B cell (primary cell): ENCODE measurements at regions not wholly inside any gene's neighbourhood (a gene's known extent, or its start where the extent isn't known, plus 50 kb on each side); places are given as distances from the start of the nearest gene placed in this dataset.

ENCODE experiments used
- ATAC-seq: fragments of 200-7000 bp; cut with Tn5 transposase; one replicate; pipeline ENCODE4 v1.10.0; 2021; ENCODE audit warnings: low read depth, mild to moderate bottlenecking, moderate number of reproducible peaks, moderate library complexity
- CTCF ChIA-PET: fragments of 350-600 bp; sonication (Branson Sonifier 250); formaldehyde crosslinking; loops from one replicate; lab custom pipeline; 2021; ENCODE audit warnings: antibody characterized with exemption, inconsistent platforms; lab: Charles Lee
- POLR2A ChIA-PET: fragments of 350-600 bp; sonication (Branson Sonifier 250); formaldehyde crosslinking; loops from one replicate; lab custom pipeline; 2021; ENCODE audit warnings: antibody characterized with exemption; lab: Charles Lee
- DNase-seq: peaks from one replicate; pipeline ENCODE4 v3.0.0; 2013
- H2AFZ ChIP-seq: 2 replicates; pipeline ENCODE4 v1.6.1; 2012; ENCODE audit warnings: mild to moderate bottlenecking, low read depth, low read length; ENCODE audit not compliant: insufficient read depth, poor library complexity, severe bottlenecking
- H3K27ac ChIP-seq, 2 donors: 1 replicate in 1 of 2; 2 replicates in 1 of 2; pipeline ENCODE4 v1.5.1; 2012 to 2013; ENCODE audit warnings: low read length in 2 of 2, mild to moderate bottlenecking in 2 of 2, moderate library complexity in 1 of 2
- H3K27me3 ChIP-seq, 4 experiments: fragments of 200-600 bp in 1 of 4; sonication (generic) in 1 of 4; replicated peaks in 1 of 4; 1 replicate in 2 of 4; 2 replicates in 2 of 4; pipeline versions ENCODE4 v1.6.1 to v1.7.0; 2013 to 2016; ENCODE audit warnings: low read length in 3 of 4, mild to moderate bottlenecking in 2 of 4, mixed read lengths in 1 of 4, moderate library complexity in 1 of 4; ENCODE audit not compliant: insufficient read depth in 4 of 4, control insufficient read depth in 3 of 4; ENCODE audit errors: control extremely low read depth in 1 of 4
- H3K36me3 ChIP-seq, 2 experiments: replicated peaks in 1 of 2; 1 replicate in 1 of 2; 2 replicates in 1 of 2; pipeline versions ENCODE4 v1.6.1 to v1.7.1; 2013; ENCODE audit warnings: low read length in 1 of 2; ENCODE audit not compliant: insufficient read depth in 2 of 2, control insufficient read depth in 1 of 2; ENCODE audit errors: control extremely low read depth in 1 of 2, extremely low read depth in 1 of 2
- H3K4me1 ChIP-seq, 2 donors: fragments of 200-600 bp in 1 of 2; sonication (generic) in 1 of 2; 1 replicate in 1 of 2; 2 replicates in 1 of 2; pipeline versions ENCODE4 v1.5.1 to v1.6.1; 2013 to 2017; ENCODE audit warnings: low read length in 2 of 2; ENCODE audit not compliant: control insufficient read depth in 2 of 2, insufficient read depth in 2 of 2
- H3K4me2 ChIP-seq: replicated peaks from 2 replicates; pipeline ENCODE3; 2012; ENCODE audit warnings: mild to moderate bottlenecking, low read depth, low read length; ENCODE audit not compliant: poor library complexity, severe bottlenecking
- H3K4me3 ChIP-seq, 5 experiments: fragments of 200-600 bp in 1 of 5; sonication (generic) in 1 of 5; 1 replicate in 3 of 5; 2 replicates in 2 of 5; pipeline versions ENCODE4 v1.5.1 to v1.7.0; 2011 to 2016; ENCODE audit warnings: low read length in 4 of 5, mild to moderate bottlenecking in 4 of 5, low read depth in 2 of 5, control low read depth in 1 of 5, moderate library complexity in 1 of 5; ENCODE audit not compliant: insufficient read depth in 1 of 5; ENCODE audit errors: control extremely low read depth in 1 of 5, extremely low read depth in 1 of 5
- H3K79me2 ChIP-seq: fragments of 200-600 bp; sonication (generic); one replicate; pipeline ENCODE4 v1.6.0; 2016; ENCODE audit warnings: low read length; ENCODE audit not compliant: control insufficient read depth, insufficient read depth
- H3K9ac ChIP-seq: fragments of 200-600 bp; sonication (generic); 2 replicates; pipeline ENCODE4 v1.6.1; 2017; ENCODE audit warnings: mild to moderate bottlenecking, low read length, moderate library complexity
- H3K9me3 ChIP-seq, 3 donors: one replicate each; pipeline versions ENCODE4 v1.6.1 to v1.7.1; 2013; ENCODE audit warnings: low read length in 2 of 3; ENCODE audit not compliant: control insufficient read depth in 2 of 3, insufficient read depth in 1 of 3; ENCODE audit errors: control extremely low read depth in 1 of 3
- H4K20me1 ChIP-seq: 2 replicates; pipeline ENCODE4 v1.6.0; 2012; ENCODE audit warnings: mild to moderate bottlenecking, low read length; ENCODE audit not compliant: insufficient read depth, control insufficient read depth, poor library complexity, severe bottlenecking
- H3K27ac Mint-ChIP-seq: one replicate; pipeline ENCODE4 v1.8.0; 2021; ENCODE audit warnings: mixed read lengths
- H3K27me3 Mint-ChIP-seq: one replicate; pipeline ENCODE4 v1.8.0; 2021; ENCODE audit warnings: mixed read lengths
- H3K4me1 Mint-ChIP-seq: one replicate; pipeline ENCODE4 v1.8.0; 2021; ENCODE audit warnings: mixed read lengths
- H3K4me3 Mint-ChIP-seq: one replicate; pipeline ENCODE4 v1.8.0; 2021; ENCODE audit warnings: mixed read lengths
- H3K9me3 Mint-ChIP-seq: one replicate; pipeline ENCODE4 v1.8.0; 2022; ENCODE audit warnings: mixed read lengths; ENCODE audit not compliant: insufficient read depth
- CTCF ChIP-seq: fragments of 200-600 bp; IDR thresholded peaks from one replicate; pipeline ENCODE4 v1.8.0; 2022; ENCODE audit warnings: antibody characterized with exemption, mild to moderate bottlenecking
- EZH2 ChIP-seq: IDR thresholded peaks from 2 replicates; pipeline ENCODE4 v1.6.1; 2012; ENCODE audit warnings: borderline replicate concordance, low read depth, mild to moderate bottlenecking, moderate library complexity, low read length; ENCODE audit not compliant: insufficient read depth, poor library complexity, severe bottlenecking
- WGBS: methylation state at CpG from one replicate; pipeline ENCODE4 v1.1.5; 2013; ENCODE audit warnings: missing lambda C conversion rate; ENCODE audit not compliant: insufficient coverage; 5-methylcytosine and 5-hydroxymethylcytosine counted together
- intact Hi-C: fragments of 100-400 bp; cut with micrococcal nuclease; formaldehyde crosslinking; loops from one replicate; pipeline ENCODE4 v1.10.0; 2022

GRCh38 chr11:70877151-70877550, 375.2 kb downstream of the SHANK2 start:
- Histone ChIP-seq H3K79me2 (no peaks in the 10 kb centered on the region), H3K9ac (no peak overlapping the region), H3K27me3 (no peaks in the 10 kb centered on the region), H4K20me1 (no peaks in the 10 kb centered on the region), H3K4me1 (no peaks in the 10 kb centered on the region), H3K36me3 (no peaks in the 10 kb centered on the region), H2AFZ (no peak overlapping the region), H3K27ac (no peak overlapping the region), H3K4me3 (no peak overlapping the region), H3K9me3 (peaks cover 0 to 6% (median 0%) of the 10 kb centered on the region in 3 donors), H3K4me2 (no peak overlapping the region)
- peaks cover 14% of the 10 kb centered on the region for H3K27me3 Mint-ChIP-seq
- no peak for DNase-seq
- no peak overlapping the region for H3K4me3 Mint-ChIP-seq
- no peak for ATAC-seq
- no peaks in the 10 kb centered on the region for H3K4me1 Mint-ChIP-seq
- TF ChIP-seq CTCF (no peak), EZH2 (no peak)
- intact Hi-C loops, result no loop called here
- WGBS, result 74% methylated on average over 12 of the region's 12 CpGs
- H3K9me3 Mint-ChIP-seq, result no peaks in the 10 kb centered on the region
- no peak overlapping the region for H3K27ac Mint-ChIP-seq
- CTCF ChIA-PET, result no interaction called here
- POLR2A ChIA-PET, result no interaction called here

GRCh38 chr11:70878366-70878765, 374.0 kb downstream of the SHANK2 start:
- intact Hi-C loops, result no loop called here
- no peaks in the 10 kb centered on the region for H3K4me1 Mint-ChIP-seq

More at GRCh38 chr11:70878366-70878765, 374.0 kb downstream of the SHANK2 start:
- Histone ChIP-seq H3K9ac (no peak overlapping the region), H3K4me1 (no peaks in the 10 kb centered on the region), H4K20me1 (no peaks in the 10 kb centered on the region), H3K4me3 (no peak overlapping the region), H3K9me3 (peaks cover 0 to 6% (median 0%) of the 10 kb centered on the region in 3 donors), H3K79me2 (no peaks in the 10 kb centered on the region), H3K4me2 (no peak overlapping the region), H3K27ac (no peak overlapping the region), H2AFZ (no peak overlapping the region), H3K27me3 (no peaks in the 10 kb centered on the region), H3K36me3 (no peaks in the 10 kb centered on the region)
- no peak for DNase-seq
- ChIA-PET CTCF (no interaction called here), POLR2A (no interaction called here)
- TF ChIP-seq CTCF, result no peak
- TF ChIP-seq EZH2, result no peak
- H3K4me3 Mint-ChIP-seq, result no peak overlapping the region
- H3K27me3 Mint-ChIP-seq, result peaks cover 12% of the 10 kb centered on the region
- H3K9me3 Mint-ChIP-seq, result no peaks in the 10 kb centered on the region
- no peak overlapping the region for H3K27ac Mint-ChIP-seq
- ATAC-seq, result no peak
- 81% methylated on average over 7 of the region's 7 CpGs for WGBS
